HG03571 (cell line): ENCODE measurements at regions not wholly inside any gene's neighbourhood (a gene's known extent, or its start where the extent isn't known, plus 50 kb on each side); places are given as distances from the start of the nearest gene placed in this dataset.
"Not testable (repeated sequence)": the region's sequence is repeated elsewhere in the genome, so short reads cannot be mapped to it uniquely, and the experiment has no call there.

Source experiments
- ATAC-seq: cut with Tn5 transposase; IDR thresholded peaks from one replicate; pipeline ENCODE4 v1.9.1; 2021; ENCODE audit not compliant: unreplicated experiment

DNA sequence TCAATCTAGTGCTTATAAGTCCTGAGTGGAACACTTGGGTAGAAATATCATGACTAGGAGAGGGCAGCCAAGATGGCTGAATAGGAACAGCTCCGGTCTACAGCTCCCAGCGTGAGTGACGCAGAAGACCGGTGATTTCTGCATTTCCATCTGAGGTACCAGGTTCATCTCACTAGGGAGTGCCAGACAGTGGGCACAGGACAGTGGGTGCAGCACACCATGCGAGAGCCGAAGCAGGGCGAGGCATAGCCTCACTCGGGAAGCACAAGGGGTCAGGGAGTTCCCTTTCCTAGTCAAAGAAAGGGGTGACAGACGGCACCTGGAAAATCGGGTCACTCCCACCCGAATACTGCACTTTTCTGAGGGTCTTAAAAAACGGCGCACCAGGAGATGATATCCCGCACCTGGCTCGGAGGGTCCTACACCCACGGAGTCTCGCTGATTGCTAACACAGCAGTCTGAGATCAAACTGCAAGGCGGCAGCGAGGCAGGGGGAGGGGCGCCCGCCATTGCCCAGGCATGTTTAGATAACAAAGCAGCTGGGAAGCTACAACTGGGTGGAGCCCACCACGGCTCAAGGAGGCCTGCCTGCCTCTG lies 302.8 kb downstream of the TFAP2B start:
- not testable (repeated sequence) for ATAC-seq

- no peak for ATAC-seq
Measured at GRCh38 chr6:51129043-51129442, 310.4 kb downstream of the TFAP2B start.

DNA sequence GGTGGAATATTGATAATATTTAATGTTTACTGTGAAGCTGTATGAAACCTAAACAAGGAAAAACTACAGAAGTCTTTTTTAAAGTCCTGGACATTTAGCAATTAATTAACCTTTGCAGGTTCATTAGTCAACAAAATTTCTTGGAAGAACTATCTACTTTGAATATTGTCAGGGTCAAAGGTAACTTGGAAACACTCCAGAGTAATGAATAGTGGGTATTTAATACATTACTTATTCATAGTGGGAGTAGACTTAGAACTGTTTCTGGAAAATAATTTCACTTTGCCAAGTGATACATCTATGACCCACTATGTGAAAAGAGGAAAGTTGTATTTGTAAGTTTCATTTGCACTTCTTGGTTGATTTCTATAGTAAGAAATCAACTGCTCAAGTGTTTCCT lies 319.1 kb downstream of the TFAP2B start:
- no peak for ATAC-seq

DNA sequence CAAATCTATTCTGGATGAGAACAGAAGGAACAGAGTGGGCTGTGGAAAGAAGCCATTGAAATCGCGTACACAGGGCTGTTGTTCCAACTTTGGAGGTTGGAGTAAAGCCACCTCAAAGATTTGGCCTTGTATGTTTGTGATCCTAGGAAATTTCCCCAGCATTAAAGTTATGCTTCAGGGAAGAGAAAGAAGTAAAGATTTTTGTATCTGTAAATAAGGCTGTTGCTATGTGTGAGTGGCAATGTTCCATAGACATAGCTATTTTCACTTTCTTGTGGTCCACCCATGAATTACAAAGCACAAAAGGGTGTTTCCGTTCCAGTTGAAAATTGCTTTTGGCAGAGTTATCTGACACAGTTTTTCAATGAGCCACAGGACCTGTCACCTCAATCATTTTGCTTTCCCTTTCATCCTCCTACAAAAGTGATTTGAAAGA lies 321.3 kb downstream of the TFAP2B start:
- no peak for ATAC-seq

DNA sequence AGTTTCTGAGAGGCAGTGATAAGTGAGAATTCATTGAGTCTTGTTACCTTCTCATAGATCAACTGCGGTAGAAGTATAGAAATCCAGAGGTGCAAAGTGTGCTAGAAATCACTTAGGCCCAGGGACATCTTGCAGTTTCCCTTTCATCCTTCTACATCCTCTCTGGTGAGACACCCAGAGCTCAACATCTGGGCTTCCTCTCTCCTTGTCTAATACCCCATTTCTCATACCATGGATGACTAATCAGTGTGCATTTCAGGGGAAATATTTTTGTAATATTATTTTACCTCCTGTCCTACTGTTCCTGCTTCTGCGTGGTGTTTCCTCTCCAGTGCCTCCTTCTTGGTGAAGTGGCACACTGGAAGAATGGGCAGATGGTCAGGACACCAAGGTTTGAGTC lies 322.4 kb downstream of the TFAP2B start:
- no peak for ATAC-seq

GRCh38 chr6:51147756-51148155 lies 329.1 kb downstream of the TFAP2B start:
- no peak for ATAC-seq

GRCh38 chr6:51152594-51152993 lies 333.9 kb downstream of the TFAP2B start:
- ATAC-seq, result no peak

DNA sequence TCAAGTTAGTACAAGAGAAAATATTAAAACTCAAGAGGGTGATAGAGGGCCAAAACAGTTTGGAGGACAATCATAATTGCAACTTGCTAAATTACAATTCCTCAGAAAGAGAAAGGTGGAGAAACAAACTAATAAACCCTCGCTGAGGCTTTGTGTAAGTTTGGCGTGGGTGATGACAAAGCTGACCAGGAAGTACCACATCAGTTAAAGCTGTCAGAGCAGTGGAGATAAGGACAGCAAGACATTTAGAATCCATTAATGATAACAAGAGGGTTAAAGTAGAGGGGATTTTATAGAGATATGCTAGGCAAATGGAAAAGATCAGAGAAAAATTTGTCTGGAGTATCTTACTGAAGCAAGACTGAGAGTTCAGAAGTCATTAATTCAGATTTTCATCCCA lies 334.4 kb downstream of the TFAP2B start:
- no peak for ATAC-seq

DNA sequence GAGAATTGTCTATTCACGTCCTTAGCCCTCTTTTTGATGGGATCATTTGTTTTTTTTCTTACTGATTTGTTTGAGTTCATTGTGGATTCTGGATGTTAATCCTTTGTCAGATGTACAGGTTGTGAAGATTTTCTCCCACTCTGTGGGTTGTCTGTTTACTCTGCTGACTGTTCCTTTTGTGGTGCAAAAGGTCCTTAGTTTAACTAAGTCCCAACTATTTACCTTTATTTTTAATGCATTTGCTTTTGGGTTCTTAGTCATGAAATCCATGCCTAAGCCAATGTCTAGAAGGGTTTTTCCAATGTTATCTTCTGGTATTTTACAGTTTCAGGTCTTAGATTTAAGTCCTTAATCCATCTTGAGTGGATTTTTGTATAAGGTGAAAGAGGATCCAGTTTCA lies 336.3 kb downstream of the TFAP2B start:
- ATAC-seq, result not testable (repeated sequence)

- ATAC-seq, result not testable (repeated sequence)
Measured at GRCh38 chr6:51159260-51159659, 340.6 kb downstream of the TFAP2B start.

- no peak for ATAC-seq
Measured at GRCh38 chr6:51161752-51162151, 343.1 kb downstream of the TFAP2B start.

- no peak for ATAC-seq
Measured at GRCh38 chr6:51163843-51164529, 345.3 kb downstream of the TFAP2B start.

GRCh38 chr6:51166914-51167313 lies 348.2 kb downstream of the TFAP2B start:
- ATAC-seq, result no peak

DNA sequence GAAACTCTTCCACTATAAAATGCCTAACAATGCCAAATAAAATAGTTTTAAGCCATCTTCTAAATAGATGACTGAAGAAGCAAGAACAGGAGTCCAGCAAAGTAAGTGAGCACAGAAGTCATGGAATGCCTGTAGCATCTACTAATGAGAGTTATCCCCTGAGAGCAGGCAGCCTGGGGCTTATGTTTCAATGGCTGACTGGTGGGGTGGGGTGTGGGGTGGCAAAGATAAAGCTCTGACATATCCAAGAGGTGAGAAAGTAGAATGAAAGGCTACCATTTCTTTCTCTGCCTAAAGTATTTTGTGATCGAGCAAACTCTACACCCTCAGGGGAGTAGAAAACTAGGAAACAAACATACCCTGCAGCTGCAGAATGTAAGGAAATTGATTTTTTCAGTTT lies 348.8 kb downstream of the TFAP2B start:
- ATAC-seq, result no peak

DNA sequence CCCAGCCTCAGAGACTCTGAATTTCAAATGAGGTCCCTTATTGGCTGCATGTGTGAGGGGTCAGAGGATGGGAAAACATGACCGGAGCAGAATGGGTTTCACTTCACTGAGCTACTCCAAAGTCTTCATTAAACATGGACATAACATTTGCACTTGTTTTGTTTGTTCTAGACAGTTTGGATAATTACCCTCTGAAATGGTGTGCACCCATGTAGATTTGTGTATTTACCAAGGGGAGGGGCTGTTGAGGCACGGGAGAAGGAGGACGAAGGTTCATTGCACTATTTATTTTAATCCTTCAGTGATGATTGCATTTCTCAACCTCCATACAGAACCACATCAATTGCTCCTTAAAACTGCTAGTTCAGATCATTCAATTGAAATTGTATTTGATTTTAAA lies 364.2 kb downstream of the TFAP2B start:
- no peak for ATAC-seq

DNA sequence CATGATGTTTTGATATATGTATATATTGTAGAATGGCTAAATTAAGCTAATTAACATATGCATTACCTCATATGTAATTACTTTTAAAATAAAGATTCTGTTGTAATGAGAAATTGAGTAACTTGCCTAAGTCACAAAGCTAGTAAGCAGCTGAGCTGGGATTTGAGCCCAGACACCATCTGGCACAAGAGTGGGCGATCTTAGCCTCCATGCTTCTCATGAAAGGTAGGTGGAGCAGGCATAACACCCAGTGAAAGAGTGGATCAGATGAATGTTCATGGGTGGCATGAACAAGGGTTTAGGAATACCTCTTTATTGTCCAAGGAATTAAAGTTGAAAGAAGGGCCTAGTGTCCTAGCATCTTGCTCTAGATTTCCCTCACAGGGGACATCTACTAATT lies 365.4 kb downstream of the TFAP2B start:
- no peak for ATAC-seq

GRCh38 chr6:51193163-51193562 lies 374.5 kb downstream of the TFAP2B start:
- not testable (repeated sequence) for ATAC-seq

DNA sequence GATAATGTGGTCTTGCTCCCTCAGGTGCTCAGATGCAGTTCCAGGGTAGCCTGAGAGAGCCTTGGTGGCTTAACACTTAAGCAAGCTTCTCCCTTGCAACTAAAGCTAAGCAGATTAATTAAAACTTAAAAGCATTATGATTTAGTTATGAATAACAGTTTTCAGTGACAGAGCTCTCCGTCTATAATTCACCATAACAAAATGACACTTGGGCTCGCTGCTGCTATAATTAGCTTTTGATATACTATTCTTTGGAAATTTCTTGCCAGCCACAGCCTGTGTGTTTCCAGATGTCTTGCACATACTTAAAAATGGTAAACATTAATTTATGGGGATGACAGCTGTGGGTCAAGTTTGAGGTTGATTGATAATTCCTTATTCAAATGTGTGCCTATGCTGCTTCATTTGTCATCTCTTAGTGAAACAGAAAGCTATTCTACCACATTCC lies 380.5 kb downstream of the TFAP2B start:
- ATAC-seq, result no peak

DNA sequence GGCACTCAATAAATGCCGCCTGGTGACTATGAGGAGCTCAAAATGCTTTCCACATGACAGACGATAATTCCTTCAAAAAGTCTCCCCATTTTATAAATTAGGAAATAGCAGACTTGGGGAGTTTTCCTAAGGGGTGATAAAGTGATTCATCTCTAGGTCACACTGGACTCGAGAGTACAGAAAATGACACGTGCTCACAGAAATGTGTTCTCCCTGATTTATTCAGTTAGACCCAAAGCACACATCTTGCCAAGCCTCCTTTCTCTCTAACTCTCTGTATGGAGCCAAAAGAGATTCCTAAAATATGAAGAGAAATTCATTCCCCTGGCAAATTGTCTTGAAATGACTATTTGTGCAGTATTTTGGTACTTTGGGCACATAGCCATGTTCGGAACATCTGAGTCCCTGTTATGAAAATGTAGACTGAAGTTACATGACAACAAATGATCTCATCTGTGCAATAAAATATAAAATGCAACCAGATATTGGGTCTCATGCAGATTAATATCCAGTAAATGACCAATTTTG lies 381.1 kb downstream of the TFAP2B start:
- ATAC-seq, result no peak

GRCh38 chr6:51200676-51201075 lies 382.0 kb downstream of the TFAP2B start:
- ATAC-seq, result no peak

GRCh38 chr6:51202653-51203052 lies 384.0 kb downstream of the TFAP2B start:
- ATAC-seq, result not testable (repeated sequence)

DNA sequence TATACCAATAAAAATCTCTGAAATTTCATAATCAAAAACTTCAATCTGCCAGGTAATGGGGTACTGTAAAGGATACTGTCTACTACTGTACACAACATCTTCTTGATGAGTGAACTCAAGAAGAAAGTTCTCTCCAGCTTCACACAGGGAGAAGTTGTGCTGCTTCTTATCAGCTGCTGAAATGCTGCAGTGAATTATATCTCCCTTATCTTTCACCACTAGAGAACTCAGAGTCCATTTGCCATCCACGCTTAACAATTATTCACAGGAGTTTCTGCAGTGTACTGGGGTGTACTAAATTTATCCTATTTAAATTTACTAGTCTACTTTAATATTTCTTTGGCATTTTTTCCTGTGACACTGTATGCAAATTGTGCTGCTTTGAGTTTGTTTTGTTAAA lies 384.8 kb downstream of the TFAP2B start:
- ATAC-seq, result no peak
